Neural cell (in vitro differentiated cells): ENCODE measurements at regions not wholly inside any gene's neighbourhood (a gene's known extent, or its start where the extent isn't known, plus 50 kb on each side); places are given as distances from the start of the nearest gene placed in this dataset.

Experiments
- H2AFZ ChIP-seq: fragments of 200-600, 300-800 bp; sonication (generic), shearing (Covaris generic); 2 replicates; pipeline ENCODE4 v1.6.0; 2014; ENCODE audit warnings: low read depth, mild to moderate bottlenecking, antibody characterized with exemption, low read length, moderate library complexity
- H3F3A ChIP-seq: fragments of 200-600 bp; shearing (Covaris generic); 2 replicates; pipeline ENCODE4 v1.6.1; 2016; ENCODE audit warnings: mild to moderate bottlenecking, moderate library complexity, mixed read lengths, antibody characterized with exemption, low read length; ENCODE audit not compliant: insufficient read depth, poor library complexity, severe bottlenecking
- H3K27ac ChIP-seq: fragments of 200-600, 300-800 bp; sonication (generic), shearing (Covaris generic); 2 replicates; pipeline ENCODE4 v1.5.1; 2014; ENCODE audit warnings: mild to moderate bottlenecking, low read length, moderate library complexity
- H3K27me3 ChIP-seq: fragments of 300-800, 200-600 bp; sonication (generic), shearing (Covaris generic); 2 replicates; pipeline ENCODE4 v1.6.0; 2014; ENCODE audit warnings: mild to moderate bottlenecking, low read depth, low read length, moderate library complexity; ENCODE audit not compliant: insufficient read depth
- H3K36me3 ChIP-seq: fragments of 300-800, 200-600 bp; sonication (generic), shearing (Covaris generic); 2 replicates; pipeline ENCODE4 v1.5.1; 2014; ENCODE audit warnings: mild to moderate bottlenecking, antibody characterized with exemption, low read length, moderate library complexity; ENCODE audit not compliant: insufficient read depth
- H3K4me2 ChIP-seq: fragments of 300-800, 200-600 bp; sonication (generic), shearing (Covaris generic); 2 replicates; pipeline ENCODE4 v1.6.0; 2014; ENCODE audit warnings: mild to moderate bottlenecking, low read length
- H3K4me3 ChIP-seq: fragments of 300-800, 200-600 bp; sonication (generic), shearing (Covaris generic); 2 replicates; pipeline ENCODE4 v1.5.1; 2014; ENCODE audit warnings: mild to moderate bottlenecking, low read length, moderate library complexity
- H3K79me2 ChIP-seq: fragments of 200-600 bp; shearing (Covaris generic); replicated peaks from 2 replicates; pipeline ENCODE4 v1.6.0; 2014; ENCODE audit warnings: mild to moderate bottlenecking, low read length, moderate library complexity; ENCODE audit not compliant: insufficient read depth
- H3K9ac ChIP-seq: fragments of 300-800, 200-600 bp; sonication (generic), shearing (Covaris generic); 2 replicates; pipeline ENCODE4 v1.6.1; 2016; ENCODE audit warnings: mild to moderate bottlenecking, low read length, mixed read lengths
- H3K9me2 ChIP-seq: fragments of 200-600 bp; shearing (Covaris generic); 2 replicates; pipeline ENCODE4 v1.6.1; 2016; ENCODE audit warnings: mild to moderate bottlenecking, low read length, mixed read lengths; ENCODE audit not compliant: insufficient read depth
- H3K9me3 ChIP-seq: fragments of 200-600, 300-800 bp; sonication (generic), shearing (Covaris generic); 2 replicates; pipeline ENCODE4 v1.6.1; 2016; ENCODE audit warnings: mild to moderate bottlenecking, mixed run types, low read length, moderate library complexity, mixed read lengths
- H4K20me1 ChIP-seq: fragments of 200-600 bp; shearing (Covaris generic); 2 replicates; pipeline ENCODE4 v1.6.1; 2016; ENCODE audit warnings: mild to moderate bottlenecking, mixed run types; ENCODE audit not compliant: insufficient read depth
- CTCF ChIP-seq: fragments of 450-650 bp; IDR thresholded peaks from 2 replicates; pipeline ENCODE4 v1.5.1; 2014; ENCODE audit warnings: antibody characterized with exemption, mild to moderate bottlenecking, moderate library complexity; ENCODE audit not compliant: poor library complexity, severe bottlenecking
- EP300 ChIP-seq: fragments of 450-650 bp; conservative IDR thresholded peaks from 2 replicates; pipeline ENCODE4 v1.6.1; 2014; ENCODE audit warnings: antibody characterized with exemption, mild to moderate bottlenecking, moderate library complexity; ENCODE audit not compliant: poor library complexity, severe bottlenecking
- EZH2 ChIP-seq: fragments of 200-600, 300-800 bp; shearing (Covaris generic), sonication (generic); IDR thresholded peaks from 2 replicates; pipeline ENCODE4 v1.6.1; 2014; ENCODE audit warnings: antibody characterized with exemption, low read length, borderline replicate concordance, mild to moderate bottlenecking; ENCODE audit not compliant: insufficient read depth, poor library complexity, severe bottlenecking
- MXI1 ChIP-seq: fragments of 450-650 bp; conservative IDR thresholded peaks from 2 replicates; pipeline ENCODE4 v1.6.1; 2014; ENCODE audit warnings: antibody characterized with exemption, mild to moderate bottlenecking; ENCODE audit not compliant: poor library complexity, severe bottlenecking
- POLR2AphosphoS5 ChIP-seq: IDR thresholded peaks from 2 replicates; pipeline ENCODE4 v1.6.1; 2012
- RAD21 ChIP-seq: fragments of 450-650 bp; conservative IDR thresholded peaks from 2 replicates; pipeline ENCODE4 v1.6.1; 2014; ENCODE audit warnings: antibody characterized with exemption, mild to moderate bottlenecking, moderate library complexity
- REST ChIP-seq: IDR thresholded peaks from 2 replicates; pipeline ENCODE4 v1.6.1; 2012; ENCODE audit warnings: borderline replicate concordance
- SMC3 ChIP-seq: fragments of 450-650 bp; conservative IDR thresholded peaks from 2 replicates; pipeline ENCODE4 v1.6.1; 2014; ENCODE audit warnings: antibody characterized with exemption, mild to moderate bottlenecking, moderate library complexity; ENCODE audit not compliant: poor library complexity
- TAF1 ChIP-seq: IDR thresholded peaks from 2 replicates; pipeline ENCODE4 v1.6.1; 2012; ENCODE audit warnings: low read depth

- no peaks in the 10 kb centered on the region for H3K79me2 ChIP-seq
These were observed 497.0 kb upstream of the FSIP2 start for GRCh38 chr2:185241556-185241955.

GRCh38 chr2:185242462-185242861 is 496.1 kb upstream of the FSIP2 start:
- H3K9me3 ChIP-seq = no peaks in the 10 kb centered on the region
- TF ChIP-seq RAD21 (no peak), SMC3 (no peak), REST (no peak), CTCF (no peak), POLR2AphosphoS5 (no peak)
- H3K27me3 ChIP-seq = no peaks in the 10 kb centered on the region
- no peak overlapping the region for H3K4me3 ChIP-seq
- no peak overlapping the region for H2AFZ ChIP-seq
- no peaks in the 10 kb centered on the region for H4K20me1 ChIP-seq
- no peaks in the 10 kb centered on the region for H3K36me3 ChIP-seq
- H3K27ac ChIP-seq = no peak overlapping the region
- H3K4me2 ChIP-seq = no peak overlapping the region
- no peaks in the 10 kb centered on the region for H3F3A ChIP-seq
- H3K9me2 ChIP-seq = no peaks in the 10 kb centered on the region
- H3K79me2 ChIP-seq = no peaks in the 10 kb centered on the region
- H3K9ac ChIP-seq = no peak overlapping the region

More at GRCh38 chr2:185241556-185241955, 497.0 kb upstream of the FSIP2 start:
- H3K9me3 ChIP-seq = no peaks in the 10 kb centered on the region
- no peak overlapping the region for H3K4me2 ChIP-seq
- H3K4me3 ChIP-seq = no peak overlapping the region
- H3K9ac ChIP-seq = no peak overlapping the region
- TF ChIP-seq POLR2AphosphoS5 = no peak
- TF ChIP-seq EP300 = no peak
- no peak for TF ChIP-seq CTCF
- no peak for TF ChIP-seq EZH2
- TF ChIP-seq RAD21 = no peak
- TF ChIP-seq TAF1 = no peak
- TF ChIP-seq MXI1 = no peak
- no peak for TF ChIP-seq SMC3
- no peak for TF ChIP-seq REST
- H4K20me1 ChIP-seq = no peaks in the 10 kb centered on the region
- H3F3A ChIP-seq = no peaks in the 10 kb centered on the region
- no peaks in the 10 kb centered on the region for H3K9me2 ChIP-seq
- H3K27me3 ChIP-seq = no peaks in the 10 kb centered on the region
- no peak overlapping the region for H3K27ac ChIP-seq
- H3K36me3 ChIP-seq = no peaks in the 10 kb centered on the region
- no peak overlapping the region for H2AFZ ChIP-seq
